Left ventricle myocardium inferior (tissue), 1 donor: ENCODE measurements at regions not wholly inside any gene's neighbourhood (a gene's known extent, or its start where the extent isn't known, plus 50 kb on each side); places are given as distances from the start of the nearest gene placed in this dataset.

Source experiments
- DNase-seq: peaks from one replicate; pipeline ENCODE4 v3.0.0-alpha.2; 2020
- H3K27ac ChIP-seq: fragments of 200-600 bp; replicated peaks from 2 replicates; pipeline ENCODE4 v1.8.0; 2021
- H3K27me3 ChIP-seq: fragments of 200-600 bp; 2 replicates; pipeline ENCODE4 v1.8.0; 2021; ENCODE audit warnings: low read depth
- H3K36me3 ChIP-seq: fragments of 200-600 bp; 2 replicates; pipeline ENCODE4 v1.8.0; 2021
- H3K4me1 ChIP-seq: fragments of 200-600 bp; 2 replicates; pipeline ENCODE4 v1.8.0; 2021
- H3K4me3 ChIP-seq: fragments of 200-600 bp; 2 replicates; pipeline ENCODE4 v1.8.0; 2021; ENCODE audit warnings: mild to moderate bottlenecking, moderate library complexity
- H3K9me3 ChIP-seq: fragments of 200-600 bp; replicated peaks from 2 replicates; pipeline ENCODE4 v1.8.0; 2021
- intact Hi-C: fragments of 100-400 bp; cut with micrococcal nuclease; formaldehyde crosslinking; loops from one replicate; pipeline ENCODE4 v1.11.0; 2022
- TF ChIP-seq, protein P1 (sequence below): fragments of 200-600 bp; IDR thresholded peaks from 2 replicates; pipeline ENCODE4 v1.8.0; 2021; ENCODE audit warnings: antibody characterized with exemption, mild to moderate bottlenecking, borderline replicate concordance
- donor health status: DM: no; HTN: yes; CAD: no; lungs with severe emphysema.

GRCh38 chr22:47779474-47779873 is 1017.0 kb downstream of the TBC1D22A start:
- Histone ChIP-seq H3K4me3 (no peak overlapping the region), H3K27me3 (peaks cover 61% of the 10 kb centered on the region), H3K9me3 (no peaks in the 10 kb centered on the region), H3K4me1 (no peaks in the 10 kb centered on the region), H3K27ac (no peak overlapping the region), H3K36me3 (no peaks in the 10 kb centered on the region)
- DNase-seq, result no peak
- intact Hi-C loops, result no loop called here
- TF ChIP-seq, protein P1, sequence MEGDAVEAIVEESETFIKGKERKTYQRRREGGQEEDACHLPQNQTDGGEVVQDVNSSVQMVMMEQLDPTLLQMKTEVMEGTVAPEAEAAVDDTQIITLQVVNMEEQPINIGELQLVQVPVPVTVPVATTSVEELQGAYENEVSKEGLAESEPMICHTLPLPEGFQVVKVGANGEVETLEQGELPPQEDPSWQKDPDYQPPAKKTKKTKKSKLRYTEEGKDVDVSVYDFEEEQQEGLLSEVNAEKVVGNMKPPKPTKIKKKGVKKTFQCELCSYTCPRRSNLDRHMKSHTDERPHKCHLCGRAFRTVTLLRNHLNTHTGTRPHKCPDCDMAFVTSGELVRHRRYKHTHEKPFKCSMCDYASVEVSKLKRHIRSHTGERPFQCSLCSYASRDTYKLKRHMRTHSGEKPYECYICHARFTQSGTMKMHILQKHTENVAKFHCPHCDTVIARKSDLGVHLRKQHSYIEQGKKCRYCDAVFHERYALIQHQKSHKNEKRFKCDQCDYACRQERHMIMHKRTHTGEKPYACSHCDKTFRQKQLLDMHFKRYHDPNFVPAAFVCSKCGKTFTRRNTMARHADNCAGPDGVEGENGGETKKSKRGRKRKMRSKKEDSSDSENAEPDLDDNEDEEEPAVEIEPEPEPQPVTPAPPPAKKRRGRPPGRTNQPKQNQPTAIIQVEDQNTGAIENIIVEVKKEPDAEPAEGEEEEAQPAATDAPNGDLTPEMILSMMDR, result no peak

GRCh38 chr22:47778160-47778658 is 1015.8 kb downstream of the TBC1D22A start:
- Histone ChIP-seq H3K36me3 (no peaks in the 10 kb centered on the region), H3K4me3 (no peak overlapping the region), H3K27ac (no peak overlapping the region), H3K9me3 (no peaks in the 10 kb centered on the region), H3K27me3 (peaks cover 54% of the 10 kb centered on the region), H3K4me1 (no peaks in the 10 kb centered on the region)
- DNase-seq, result no peak
- intact Hi-C loops, result no loop called here
- TF ChIP-seq, protein P1, result no peak

DNA sequence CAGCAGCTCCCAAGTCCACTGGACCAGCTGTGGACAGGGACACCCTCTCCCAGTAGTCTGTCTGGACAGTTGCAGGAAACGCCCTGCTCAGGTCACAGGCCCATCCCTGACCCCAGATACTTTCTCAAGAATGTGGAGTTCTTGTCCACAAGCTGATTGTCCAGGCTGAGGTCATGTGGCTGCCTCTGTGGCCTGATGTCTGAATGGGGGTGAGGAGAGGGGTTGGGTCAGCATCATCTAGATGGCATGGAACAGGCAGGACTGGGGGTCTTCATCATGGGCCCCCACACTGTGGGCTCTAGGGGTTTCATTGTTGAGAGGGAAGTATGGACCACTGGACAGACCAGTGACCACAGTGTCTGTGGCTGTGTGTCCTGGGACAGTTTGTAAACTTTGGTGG is 1015.0 kb downstream of the TBC1D22A start:
- intact Hi-C loops, result no loop called here
- H3K27ac ChIP-seq, result no peak overlapping the region

GRCh38 chr22:47776329-47776728 is 1013.9 kb downstream of the TBC1D22A start:
- Histone ChIP-seq H3K27ac (no peak overlapping the region), H3K4me1 (no peaks in the 10 kb centered on the region), H3K27me3 (peaks cover 44% of the 10 kb centered on the region), H3K4me3 (no peak overlapping the region), H3K36me3 (no peaks in the 10 kb centered on the region), H3K9me3 (peaks cover 6% of the 10 kb centered on the region)
- TF ChIP-seq, protein P1, result no peak
- no peak for DNase-seq
- intact Hi-C loops, result no loop called here

More for the DNA sequence above, 1015.0 kb downstream of the TBC1D22A start:
- Histone ChIP-seq H3K4me3 (no peak overlapping the region), H3K9me3 (no peaks in the 10 kb centered on the region), H3K27me3 (peaks cover 54% of the 10 kb centered on the region), H3K36me3 (no peaks in the 10 kb centered on the region), H3K4me1 (no peaks in the 10 kb centered on the region)
- no peak for DNase-seq
- TF ChIP-seq, protein P1, result no peak

DNA sequence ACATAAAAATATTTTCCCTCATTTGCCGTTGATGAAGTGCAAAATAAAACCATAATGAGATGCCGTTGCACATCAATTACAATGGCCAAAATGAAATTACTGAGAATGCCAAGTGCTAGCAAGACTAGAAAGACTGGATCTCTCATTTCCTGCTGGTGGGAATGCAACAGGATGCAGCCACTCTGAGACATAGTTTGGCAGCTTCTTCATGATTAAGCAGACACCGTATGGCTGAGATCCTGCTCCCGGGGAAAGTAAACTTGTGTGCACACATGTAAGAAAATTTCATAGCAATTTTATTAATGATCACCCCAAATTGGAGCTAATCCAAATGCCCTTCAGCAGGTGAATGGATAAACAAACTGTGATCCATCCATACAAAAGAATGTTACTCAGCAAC is 1013.2 kb downstream of the TBC1D22A start:
- H3K9me3 ChIP-seq, result peaks cover 13% of the 10 kb centered on the region
- TF ChIP-seq, protein P1, result no peak

More for the DNA sequence above, 1013.2 kb downstream of the TBC1D22A start:
- intact Hi-C loops, result no loop called here
- Histone ChIP-seq H3K4me3 (no peak overlapping the region), H3K36me3 (no peaks in the 10 kb centered on the region), H3K27ac (no peak overlapping the region), H3K27me3 (peaks cover 37% of the 10 kb centered on the region), H3K4me1 (no peaks in the 10 kb centered on the region)
- no peak for DNase-seq
